GM23338 (cell line): ENCODE measurements at regions not wholly inside any gene's neighbourhood (a gene's known extent, or its start where the extent isn't known, plus 50 kb on each side); places are given as distances from the start of the nearest gene placed in this dataset.

Experiments used
- ATAC-seq: fragments of 200-7000 bp; cut with Tn5 transposase; 3 replicates; pipeline ENCODE4 v1.9.1; 2020
- DNase-seq: peaks from one replicate; pipeline ENCODE4 v3.0.0-alpha.2; 2015; ENCODE audit warnings: low spot score
- H2AFZ ChIP-seq: fragments of 200-600 bp; sonication (generic); 2 replicates; pipeline ENCODE4 v1.8.0; 2016; ENCODE audit warnings: antibody characterized with exemption, mild to moderate bottlenecking, moderate library complexity
- H3F3A ChIP-seq: fragments of 200-600 bp; sonication (generic); replicated peaks from 2 replicates; pipeline ENCODE4 v1.8.0; 2017; ENCODE audit warnings: antibody characterized with exemption, mixed run types, low read depth
- H3K27ac ChIP-seq: fragments of 200-600 bp; sonication (generic); 2 replicates; pipeline ENCODE4 v1.6.1; 2016; ENCODE audit warnings: low read depth
- H3K27me3 ChIP-seq: fragments of 200-600 bp; sonication (generic); 2 replicates; pipeline ENCODE4 v1.8.0; 2016; ENCODE audit warnings: mild to moderate bottlenecking, mixed run types, moderate library complexity; ENCODE audit not compliant: insufficient read depth
- H3K36me3 ChIP-seq: fragments of 200-600 bp; sonication (generic); 2 replicates; pipeline ENCODE4 v1.8.0; 2016; ENCODE audit warnings: mild to moderate bottlenecking; ENCODE audit not compliant: insufficient read depth
- H3K4me1 ChIP-seq: fragments of 200-600 bp; sonication (generic); 2 replicates; pipeline ENCODE4 v1.8.0; 2016; ENCODE audit warnings: mild to moderate bottlenecking, moderate library complexity; ENCODE audit not compliant: insufficient read depth
- H3K4me2 ChIP-seq: fragments of 200-600 bp; sonication (generic); 2 replicates; pipeline ENCODE4 v1.7.1; 2017; ENCODE audit warnings: mixed run types
- H3K4me3 ChIP-seq: fragments of 200-600 bp; sonication (generic); 2 replicates; pipeline ENCODE4 v1.6.1; 2016; ENCODE audit warnings: mixed run types
- H3K79me2 ChIP-seq: fragments of 200-600 bp; sonication (generic); replicated peaks from 2 replicates; pipeline ENCODE4 v1.8.0; 2017; ENCODE audit warnings: mild to moderate bottlenecking; ENCODE audit not compliant: insufficient read depth
- H3K9me2 ChIP-seq: fragments of 200-600 bp; sonication (generic); 2 replicates; pipeline ENCODE4 v1.8.0; 2017; ENCODE audit not compliant: insufficient read depth
- H4K20me1 ChIP-seq: fragments of 200-600 bp; sonication (generic); replicated peaks from 2 replicates; pipeline ENCODE4 v1.8.0; 2017; ENCODE audit warnings: mild to moderate bottlenecking; ENCODE audit not compliant: insufficient read depth
- H3K27ac Mint-ChIP-seq: 2 replicates; pipeline ENCODE4 v1.8.0; 2020; ENCODE audit warnings: inconsistent platforms, mild to moderate bottlenecking, moderate library complexity, mixed read lengths
- H3K27me3 Mint-ChIP-seq: 3 replicates; pipeline ENCODE4 v1.8.0; 2022; ENCODE audit warnings: low read depth, mild to moderate bottlenecking, moderate library complexity, mixed read lengths, inconsistent platforms; ENCODE audit not compliant: insufficient read depth, poor library complexity
- H3K36me3 Mint-ChIP-seq: 3 replicates; pipeline ENCODE4 v1.8.0; 2021; ENCODE audit warnings: low read depth, mild to moderate bottlenecking, inconsistent platforms, moderate library complexity, mixed read lengths
- H3K4me1 Mint-ChIP-seq: 3 replicates; pipeline ENCODE4 v1.8.0; 2020; ENCODE audit warnings: mild to moderate bottlenecking, inconsistent platforms, mixed read lengths
- H3K4me3 Mint-ChIP-seq: 3 replicates; pipeline ENCODE4 v1.8.0; 2021; ENCODE audit warnings: moderate library complexity, mild to moderate bottlenecking, inconsistent platforms, mixed read lengths
- H3K9me3 Mint-ChIP-seq: 3 replicates; pipeline ENCODE4 v1.8.0; 2020; ENCODE audit warnings: moderate library complexity, mild to moderate bottlenecking, inconsistent platforms, mixed read lengths
- ETS1 ChIP-seq: IDR thresholded peaks from 2 replicates; pipeline ENCODE4 v1.6.1; 2016; ENCODE audit warnings: antibody characterized with exemption
- ZNF114 ChIP-seq: fragments of 250-450 bp; sonication (Bioruptor Pico); IDR thresholded peaks from 2 replicates; pipeline ENCODE4 v1.5.0; 2020; ENCODE audit warnings: mild to moderate bottlenecking, moderate library complexity
- ZNF462 ChIP-seq: fragments of 250-450 bp; sonication (Bioruptor Pico); IDR thresholded peaks from 2 replicates; pipeline ENCODE4 v1.5.0; 2020; ENCODE audit warnings: mild to moderate bottlenecking, moderate library complexity

- TF ChIP-seq ZNF462 (CRISPR knock-in tag) (no peak), ETS1 (no peak)
Measured at GRCh38 chr13:61142506-61142905, 273.1 kb downstream of the PCDH20 start (continued).

GRCh38 chr13:61138857-61139256, 276.8 kb downstream of the PCDH20 start:
- Histone ChIP-seq H3K79me2 (no peaks in the 10 kb centered on the region), H3K4me1 (no peaks in the 10 kb centered on the region), H2AFZ (no peak overlapping the region), H3K9me2 (no peaks in the 10 kb centered on the region), H3F3A (no peaks in the 10 kb centered on the region), H3K4me2 (no peak overlapping the region), H3K36me3 (no peaks in the 10 kb centered on the region), H3K4me3 (no peak overlapping the region), H3K27ac (no peak overlapping the region), H4K20me1 (no peaks in the 10 kb centered on the region), H3K27me3 (no peaks in the 10 kb centered on the region)
- Mint-ChIP-seq H3K9me3 (peaks cover 6% of the 10 kb centered on the region; the same call in 2 of the 3 replicates), H3K36me3 (peaks cover 6% of the 10 kb centered on the region), H3K27me3 (no peaks in the 10 kb centered on the region), H3K27ac (no peak overlapping the region), H3K4me3 (no peak overlapping the region), H3K4me1 (peaks cover 5% of the 10 kb centered on the region; the same call in 2 of the 3 replicates)
- no peak for DNase-seq
- no peak for TF ChIP-seq ZNF114 (CRISPR knock-in tag)
- no peak for ATAC-seq

- no peak overlapping the region for H3K4me2 ChIP-seq
- H4K20me1 ChIP-seq = no peaks in the 10 kb centered on the region
- no peak overlapping the region for H3K4me3 Mint-ChIP-seq
- H2AFZ ChIP-seq = no peak overlapping the region
- DNase-seq (no peak), ATAC-seq (no peak)
- no peak overlapping the region for H3K4me3 ChIP-seq
- H3K27me3 ChIP-seq = no peaks in the 10 kb centered on the region
- no peaks in the 10 kb centered on the region for H3K27me3 Mint-ChIP-seq
- no peak overlapping the region for H3K27ac ChIP-seq
- no peaks in the 10 kb centered on the region for H3K36me3 ChIP-seq
- peaks cover 5% of the 10 kb centered on the region; the same call in 2 of the 3 replicates for H3K4me1 Mint-ChIP-seq
- no peaks in the 10 kb centered on the region for H3K36me3 Mint-ChIP-seq
- H3F3A ChIP-seq = no peaks in the 10 kb centered on the region
- H3K4me1 ChIP-seq = no peaks in the 10 kb centered on the region
- H3K9me3 Mint-ChIP-seq = no peaks in the 10 kb centered on the region
- H3K79me2 ChIP-seq = no peaks in the 10 kb centered on the region
- H3K27ac Mint-ChIP-seq = no peak overlapping the region
- H3K9me2 ChIP-seq = no peaks in the 10 kb centered on the region
- TF ChIP-seq ZNF462 (CRISPR knock-in tag) = no peak
Measured at GRCh38 chr13:61136515-61136914, 279.1 kb downstream of the PCDH20 start.
